GM23248 (cell line): ENCODE measurements at regions not wholly inside any gene's neighbourhood (a gene's known extent, or its start where the extent isn't known, plus 50 kb on each side); places are given as distances from the start of the nearest gene placed in this dataset.

Experiments used
- DNase-seq: peaks from one replicate; pipeline ENCODE4 v3.0.0-alpha.2; 2015
- H2AFZ ChIP-seq: fragments of 200-600 bp; sonication (generic); 2 replicates; pipeline ENCODE4 v1.6.1; 2016; ENCODE audit warnings: antibody characterized with exemption
- H3F3A ChIP-seq: fragments of 200-600 bp; sonication (generic); 2 replicates; pipeline ENCODE4 v1.6.1; 2016; ENCODE audit warnings: mild to moderate bottlenecking, antibody characterized with exemption, mixed run types; ENCODE audit not compliant: insufficient read depth
- H3K27ac ChIP-seq: fragments of 200-600 bp; sonication (generic); 2 replicates; pipeline ENCODE4 v1.5.1; 2016; ENCODE audit warnings: mild to moderate bottlenecking
- H3K27me3 ChIP-seq: fragments of 200-600 bp; sonication (generic); replicated peaks from 2 replicates; pipeline ENCODE4 v1.6.1; 2016; ENCODE audit warnings: mild to moderate bottlenecking; ENCODE audit not compliant: insufficient read depth
- H3K36me3 ChIP-seq: fragments of 200-600 bp; sonication (generic); 2 replicates; pipeline ENCODE4 v1.6.1; 2016; ENCODE audit warnings: low read depth, mild to moderate bottlenecking
- H3K4me1 ChIP-seq: fragments of 200-600 bp; sonication (generic); 2 replicates; pipeline ENCODE4 v1.6.1; 2016; ENCODE audit warnings: mild to moderate bottlenecking; ENCODE audit not compliant: insufficient read depth
- H3K4me2 ChIP-seq: fragments of 200-600 bp; sonication (generic); one replicate; pipeline ENCODE4 v1.6.1; 2016; ENCODE audit warnings: mild to moderate bottlenecking; ENCODE audit not compliant: unreplicated experiment
- H3K4me3 ChIP-seq: fragments of 200-600 bp; sonication (generic); 2 replicates; pipeline ENCODE4 v1.5.1; 2016; ENCODE audit warnings: mild to moderate bottlenecking
- H3K79me2 ChIP-seq: fragments of 200-600 bp; sonication (generic); 2 replicates; pipeline ENCODE4 v1.6.1; 2016; ENCODE audit warnings: mild to moderate bottlenecking; ENCODE audit not compliant: insufficient read depth
- H3K9ac ChIP-seq: fragments of 200-600 bp; sonication (generic); 2 replicates; pipeline ENCODE4 v1.6.1; 2016; ENCODE audit warnings: mild to moderate bottlenecking
- H3K9me2 ChIP-seq: fragments of 200-600 bp; sonication (generic); 2 replicates; pipeline ENCODE4 v1.6.1; 2016; ENCODE audit warnings: mixed run types, mild to moderate bottlenecking, moderate library complexity; ENCODE audit not compliant: insufficient read depth
- H3K9me3 ChIP-seq: fragments of 200-600 bp; sonication (generic); one replicate; pipeline ENCODE4 v1.6.1; 2017; ENCODE audit warnings: low read depth
- H4K20me1 ChIP-seq: fragments of 200-600 bp; sonication (generic); 2 replicates; pipeline ENCODE4 v1.6.0; 2016; ENCODE audit not compliant: insufficient read depth
- EZH2 ChIP-seq: fragments of 200-600 bp; sonication (generic); IDR thresholded peaks from 2 replicates; pipeline ENCODE4 v1.6.1; 2018; ENCODE audit warnings: antibody characterized with exemption, mild to moderate bottlenecking; ENCODE audit not compliant: insufficient read depth, poor library complexity, severe bottlenecking
- EZH2phosphoT487 ChIP-seq: fragments of 200-600 bp; sonication (generic); IDR thresholded peaks from 2 replicates; pipeline ENCODE4 v1.6.1; 2018; ENCODE audit warnings: antibody characterized with exemption, moderate library complexity, mild to moderate bottlenecking, low read depth; ENCODE audit not compliant: insufficient read depth
- WGBS, 2 experiments: methylation state at CpG; one replicate each; pipeline ENCODE4 v1.1.6; 2015 to 2017; ENCODE audit warnings: low lambda C conversion rate in 2 of 2, low coverage in 1 of 2; ENCODE audit errors: missing lambda C conversion rate in 2 of 2; 5-methylcytosine and 5-hydroxymethylcytosine counted together
- in situ Hi-C: fragments of 300-500 bp; cut with MboI; formaldehyde crosslinking; loops from 2 replicates; pipeline ENCODE4 v1.15.0; 2020

GRCh38 chr2:155965415-155966063 is 367.0 kb downstream of the NR4A2 start:
- Histone ChIP-seq H3K79me2 (no peaks in the 10 kb centered on the region), H3K9ac (no peak overlapping the region), H3K9me3 (no peaks in the 10 kb centered on the region), H3K4me1 (no peaks in the 10 kb centered on the region), H3K27ac (no peak overlapping the region), H4K20me1 (no peaks in the 10 kb centered on the region), H3K36me3 (no peaks in the 10 kb centered on the region), H3K4me2 (no peak overlapping the region), H2AFZ (no peak overlapping the region), H3F3A (no peaks in the 10 kb centered on the region), H3K4me3 (no peak overlapping the region), H3K27me3 (no peaks in the 10 kb centered on the region), H3K9me2 (no peaks in the 10 kb centered on the region)
- no peak for DNase-seq
- TF ChIP-seq EZH2 (no peak), EZH2phosphoT487 (no peak)
- 58 to 69% methylated on average over 11 to 14 of the region's 14 CpGs for WGBS, 2 experiments
- in situ Hi-C loops = no loop called here

GRCh38 chr2:155961641-155962040 is 370.9 kb downstream of the NR4A2 start:
- Histone ChIP-seq H3K4me1 (no peaks in the 10 kb centered on the region), H3K4me3 (no peak overlapping the region), H3K36me3 (no peaks in the 10 kb centered on the region), H4K20me1 (no peaks in the 10 kb centered on the region), H3K4me2 (no peak overlapping the region), H2AFZ (no peak overlapping the region), H3K9ac (no peak overlapping the region), H3F3A (no peaks in the 10 kb centered on the region), H3K79me2 (no peaks in the 10 kb centered on the region), H3K9me2 (no peaks in the 10 kb centered on the region), H3K27ac (no peak overlapping the region), H3K9me3 (no peaks in the 10 kb centered on the region), H3K27me3 (no peaks in the 10 kb centered on the region)
- 15 to 23% methylated on average over 4 of the region's 4 CpGs for WGBS, 2 experiments
- in situ Hi-C loops = no loop called here
- DNase-seq = no peak
- TF ChIP-seq EZH2phosphoT487 = no peak
- TF ChIP-seq EZH2 = no peak

- Histone ChIP-seq H3K36me3 (no peaks in the 10 kb centered on the region), H3K9me2 (no peaks in the 10 kb centered on the region), H3K4me2 (no peak overlapping the region), H2AFZ (no peak overlapping the region), H3F3A (no peaks in the 10 kb centered on the region), H3K27ac (no peak overlapping the region), H3K4me1 (no peaks in the 10 kb centered on the region), H3K27me3 (no peaks in the 10 kb centered on the region), H3K9me3 (no peaks in the 10 kb centered on the region), H3K79me2 (no peaks in the 10 kb centered on the region), H3K4me3 (no peak overlapping the region), H4K20me1 (no peaks in the 10 kb centered on the region), H3K9ac (no peak overlapping the region)
- no peak for TF ChIP-seq EZH2
- TF ChIP-seq EZH2phosphoT487 = no peak
- no peak for DNase-seq
- 0% methylated on average over 2 of the region's 2 CpGs for WGBS, 2 experiments
- in situ Hi-C loops = no loop called here
Observed at GRCh38 chr2:155958834-155959233, 373.7 kb downstream of the NR4A2 start.

- H3K9ac ChIP-seq = no peak overlapping the region
- DNase-seq = no peak
- no peak overlapping the region for H3K27ac ChIP-seq
- TF ChIP-seq EZH2phosphoT487 (no peak), EZH2 (no peak)
- H3F3A ChIP-seq = no peaks in the 10 kb centered on the region
- no peak overlapping the region for H3K4me2 ChIP-seq
- H3K4me1 ChIP-seq = no peaks in the 10 kb centered on the region
- H3K36me3 ChIP-seq = no peaks in the 10 kb centered on the region
- no peak overlapping the region for H2AFZ ChIP-seq
- H3K4me3 ChIP-seq = no peak overlapping the region
- in situ Hi-C loops = no loop called here
- H3K79me2 ChIP-seq = no peaks in the 10 kb centered on the region
- WGBS, 2 experiments = 30 to 36% methylated on average over 3 of the region's 3 CpGs
- H3K9me2 ChIP-seq = no peaks in the 10 kb centered on the region
- H4K20me1 ChIP-seq = no peaks in the 10 kb centered on the region
- no peaks in the 10 kb centered on the region for H3K27me3 ChIP-seq
- H3K9me3 ChIP-seq = peaks cover 4% of the 10 kb centered on the region
Observed at GRCh38 chr2:155947069-155947468, 385.5 kb downstream of the NR4A2 start.

- Histone ChIP-seq H3K4me3 (no peak overlapping the region), H3K9me3 (peaks cover 4% of the 10 kb centered on the region), H3K79me2 (no peaks in the 10 kb centered on the region), H2AFZ (no peak overlapping the region), H3K4me1 (no peaks in the 10 kb centered on the region), H3K27me3 (no peaks in the 10 kb centered on the region), H3K36me3 (no peaks in the 10 kb centered on the region), H3K9ac (no peak overlapping the region), H3K4me2 (no peak overlapping the region), H4K20me1 (no peaks in the 10 kb centered on the region), H3K27ac (no peak overlapping the region), H3F3A (no peaks in the 10 kb centered on the region), H3K9me2 (no peaks in the 10 kb centered on the region)
- TF ChIP-seq EZH2 (no peak), EZH2phosphoT487 (no peak)
- DNase-seq = no peak
- 0% methylated on average over 1 of the region's 1 CpG for WGBS, 2 experiments
- in situ Hi-C loops = no loop called here
Observed at GRCh38 chr2:155944218-155944617, 388.3 kb downstream of the NR4A2 start.
